ENCODE measurements at regions not wholly inside any gene's neighbourhood (a gene's known extent, or its start where the extent isn't known, plus 50 kb on each side); places are given as distances from the start of the nearest gene placed in this dataset.

DNA sequence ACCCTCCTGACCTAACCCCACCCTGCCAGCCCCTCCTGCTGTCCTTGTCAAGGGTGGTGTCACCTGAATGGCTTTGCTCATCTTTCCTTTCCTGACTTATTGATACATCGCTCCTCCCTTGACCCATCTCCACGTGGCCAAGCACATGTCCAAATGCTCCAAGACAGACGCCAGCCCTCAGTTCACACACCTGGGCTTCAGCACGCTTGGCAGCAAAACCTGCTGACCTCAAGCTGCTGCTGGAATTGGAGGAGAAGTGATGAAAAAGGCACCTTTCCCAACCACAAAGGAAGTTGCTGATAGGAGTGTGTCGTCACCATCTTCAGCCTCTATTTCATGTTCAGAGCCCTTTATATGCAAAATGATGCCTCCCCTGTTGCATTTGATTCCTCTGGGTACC, 141.3 kb downstream of the TLE3 start:
- dilution Hi-C loops (cut with MboI; ENCODE audit: extremely low pct_ligation_motif_present, low sequenced_read_pairs) = no loop called here
- no peak for FAIRE-seq

DNA sequence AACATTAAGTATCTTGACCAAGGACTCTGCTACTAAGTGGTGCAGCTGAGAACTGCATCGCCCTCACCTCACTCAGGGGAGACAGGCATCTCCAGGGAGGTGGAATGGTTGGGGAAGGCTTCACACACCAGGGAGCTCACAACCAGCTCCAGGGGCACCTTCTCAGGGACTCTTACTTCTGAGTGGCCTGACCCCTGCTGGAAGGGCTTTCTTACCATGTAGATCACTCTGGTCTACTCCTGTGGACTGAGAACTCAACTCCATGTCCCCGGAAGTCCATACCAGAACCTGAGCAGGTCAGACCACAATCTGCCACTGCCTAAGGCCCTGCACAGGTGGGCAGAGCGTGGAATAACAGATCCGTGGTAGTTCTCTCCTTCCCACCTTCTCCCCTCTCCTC, 140.5 kb downstream of the TLE3 start:
- DNase-seq (ENCODE audit: low read depth, low spot score) (no peak), FAIRE-seq (no peak)
- no peak for TF ChIP-seq EZH2 (IDR thresholded peaks at IDR 0.05; ENCODE audit: low read length)
- TF ChIP-seq, protein P1, sequence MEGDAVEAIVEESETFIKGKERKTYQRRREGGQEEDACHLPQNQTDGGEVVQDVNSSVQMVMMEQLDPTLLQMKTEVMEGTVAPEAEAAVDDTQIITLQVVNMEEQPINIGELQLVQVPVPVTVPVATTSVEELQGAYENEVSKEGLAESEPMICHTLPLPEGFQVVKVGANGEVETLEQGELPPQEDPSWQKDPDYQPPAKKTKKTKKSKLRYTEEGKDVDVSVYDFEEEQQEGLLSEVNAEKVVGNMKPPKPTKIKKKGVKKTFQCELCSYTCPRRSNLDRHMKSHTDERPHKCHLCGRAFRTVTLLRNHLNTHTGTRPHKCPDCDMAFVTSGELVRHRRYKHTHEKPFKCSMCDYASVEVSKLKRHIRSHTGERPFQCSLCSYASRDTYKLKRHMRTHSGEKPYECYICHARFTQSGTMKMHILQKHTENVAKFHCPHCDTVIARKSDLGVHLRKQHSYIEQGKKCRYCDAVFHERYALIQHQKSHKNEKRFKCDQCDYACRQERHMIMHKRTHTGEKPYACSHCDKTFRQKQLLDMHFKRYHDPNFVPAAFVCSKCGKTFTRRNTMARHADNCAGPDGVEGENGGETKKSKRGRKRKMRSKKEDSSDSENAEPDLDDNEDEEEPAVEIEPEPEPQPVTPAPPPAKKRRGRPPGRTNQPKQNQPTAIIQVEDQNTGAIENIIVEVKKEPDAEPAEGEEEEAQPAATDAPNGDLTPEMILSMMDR (optimal IDR thresholded peaks at IDR 0.05 in 1 of 3, IDR thresholded peaks at IDR 0.05 in 1 of 3, conservative IDR thresholded peaks at IDR 0.05 in 1 of 3; ENCODE audit: extremely low read depth in 1 of 3, insufficient read depth in 2 of 3, low read length in 3 of 3) = peak in 1 of 3 experiments; percentile 13
- Histone ChIP-seq H2AFZ (ENCODE audit: control insufficient read depth, low read length) (no peak overlapping the region), H3K9ac (ENCODE audit: control insufficient read depth, extremely low read depth, insufficient read depth, low read length) (no peak overlapping the region), H4K20me1 (ENCODE audit: control insufficient read depth, extremely low read depth, insufficient read depth, low read length) (peaks cover 2% of the 10 kb centered on the region), H3K4me1 (ENCODE audit: control insufficient read depth, extremely low read depth, insufficient read depth, low read length) (no peaks in the 10 kb centered on the region), H3K79me2 (ENCODE audit: control insufficient read depth, insufficient read depth, low read length) (no peaks in the 10 kb centered on the region), H3K9me1 (ENCODE audit: control insufficient read depth, extremely low read depth, insufficient read depth, low read length) (no peaks in the 10 kb centered on the region), H3K27me3 (ENCODE audit: control insufficient read depth, extremely low read depth, insufficient read depth, low read length) (peaks cover 22% of the 10 kb centered on the region), H3K9me3 (ENCODE audit: control insufficient read depth, low read depth, low read length) (no peaks in the 10 kb centered on the region), H3K27ac (ENCODE audit: control insufficient read depth, insufficient read depth, low read length) (no peak overlapping the region), H3K4me3 (ENCODE audit: control insufficient read depth in 2 of 3, extremely low read depth in 1 of 3, insufficient read depth in 2 of 3, low read depth in 1 of 3, low read length in 3 of 3) (no peak overlapping the region), H3K4me2 (ENCODE audit: control insufficient read depth, extremely low read depth, insufficient read depth, low read depth, low read length) (no peak overlapping the region), H3K36me3 (ENCODE audit: control insufficient read depth in 2 of 2, extremely low read depth in 1 of 2, insufficient read depth in 2 of 2, low read length in 2 of 2) (no peaks in the 10 kb centered on the region)
- dilution Hi-C loops (cut with MboI; ENCODE audit: extremely low pct_ligation_motif_present, low sequenced_read_pairs) = no loop called here

More for the DNA sequence above, 141.3 kb downstream of the TLE3 start:
- Histone ChIP-seq H3K9ac (ENCODE audit: control insufficient read depth, extremely low read depth, insufficient read depth, low read length) (no peak overlapping the region), H3K36me3 (ENCODE audit: control insufficient read depth in 2 of 2, extremely low read depth in 1 of 2, insufficient read depth in 2 of 2, low read length in 2 of 2) (no peaks in the 10 kb centered on the region), H2AFZ (ENCODE audit: control insufficient read depth, low read length) (no peak overlapping the region), H3K4me2 (ENCODE audit: control insufficient read depth, extremely low read depth, insufficient read depth, low read depth, low read length) (no peak overlapping the region), H3K9me1 (ENCODE audit: control insufficient read depth, extremely low read depth, insufficient read depth, low read length) (no peaks in the 10 kb centered on the region), H3K4me1 (ENCODE audit: control insufficient read depth, extremely low read depth, insufficient read depth, low read length) (no peaks in the 10 kb centered on the region), H3K79me2 (ENCODE audit: control insufficient read depth, insufficient read depth, low read length) (no peaks in the 10 kb centered on the region), H4K20me1 (ENCODE audit: control insufficient read depth, extremely low read depth, insufficient read depth, low read length) (peaks cover 2% of the 10 kb centered on the region), H3K27ac (ENCODE audit: control insufficient read depth, insufficient read depth, low read length) (no peak overlapping the region), H3K27me3 (ENCODE audit: control insufficient read depth, extremely low read depth, insufficient read depth, low read length) (peaks cover 22% of the 10 kb centered on the region), H3K9me3 (ENCODE audit: control insufficient read depth, low read depth, low read length) (no peaks in the 10 kb centered on the region), H3K4me3 (ENCODE audit: control insufficient read depth in 2 of 3, extremely low read depth in 1 of 3, insufficient read depth in 2 of 3, low read depth in 1 of 3, low read length in 3 of 3) (no peak overlapping the region)
- TF ChIP-seq EZH2 (IDR thresholded peaks at IDR 0.05; ENCODE audit: low read length) = no peak
- TF ChIP-seq, protein P1 (optimal IDR thresholded peaks at IDR 0.05 in 1 of 3, IDR thresholded peaks at IDR 0.05 in 1 of 3, conservative IDR thresholded peaks at IDR 0.05 in 1 of 3; ENCODE audit: extremely low read depth in 1 of 3, insufficient read depth in 2 of 3, low read length in 3 of 3) = no peak
- DNase-seq (ENCODE audit: low read depth, low spot score) = no peak

Data from keratinocyte (primary cell).